Fibroblast of lung (primary cell): ENCODE measurements at regions not wholly inside any gene's neighbourhood (a gene's known extent, or its start where the extent isn't known, plus 50 kb on each side); places are given as distances from the start of the nearest gene placed in this dataset.

Experiments used
- DNase-seq, 2 donors: peaks; one replicate each; pipeline versions ENCODE4 v3.0.0 to v3.0.0-alpha.2; 2010; ENCODE audit warnings: low read depth in 2 of 2
- H2AFZ ChIP-seq: 2 replicates; pipeline ENCODE4 v1.5.1; 2012; ENCODE audit warnings: low read length, control low read depth, inconsistent platforms
- H3K27ac ChIP-seq: 2 replicates; pipeline ENCODE4 v1.5.1; 2011; ENCODE audit warnings: low read length, control low read depth; ENCODE audit not compliant: insufficient read depth
- H3K27me3 ChIP-seq: 2 replicates; pipeline ENCODE4 v1.5.1; 2011; ENCODE audit warnings: mild to moderate bottlenecking, low read length; ENCODE audit not compliant: control insufficient read depth, insufficient read depth
- H3K36me3 ChIP-seq: 2 replicates; pipeline ENCODE4 v1.5.1; 2011; ENCODE audit warnings: low read length; ENCODE audit not compliant: control insufficient read depth, insufficient read depth
- H3K4me1 ChIP-seq: 2 replicates; pipeline ENCODE4 v1.5.1; 2011; ENCODE audit warnings: low read length; ENCODE audit not compliant: control insufficient read depth, insufficient read depth; ENCODE audit errors: extremely low read depth
- H3K4me2 ChIP-seq: 2 replicates; pipeline ENCODE4 v1.5.1; 2011; ENCODE audit warnings: low read length, control low read depth; ENCODE audit not compliant: insufficient read depth; ENCODE audit errors: extremely low read depth
- H3K4me3 ChIP-seq, 4 experiments: fragments of 200-600 bp in 1 of 4; sonication (generic) in 1 of 4; replicated peaks in 1 of 4; 2 replicates each; pipeline ENCODE4 v1.5.1; 2011 to 2016; ENCODE audit warnings: low read length in 4 of 4, low read depth in 3 of 4, mild to moderate bottlenecking in 3 of 4, control low read depth in 2 of 4, inconsistent platforms in 1 of 4, mixed read lengths in 1 of 4; ENCODE audit not compliant: insufficient read depth in 1 of 4; ENCODE audit errors: control extremely low read depth in 1 of 4
- H3K79me2 ChIP-seq: 2 replicates; pipeline ENCODE4 v1.5.1; 2012; ENCODE audit warnings: mild to moderate bottlenecking, low read length, inconsistent platforms; ENCODE audit not compliant: control insufficient read depth, insufficient read depth
- H3K9ac ChIP-seq: 2 replicates; pipeline ENCODE4 v1.5.1; 2011; ENCODE audit warnings: mild to moderate bottlenecking, low read length, control low read depth; ENCODE audit not compliant: insufficient read depth
- H3K9me3 ChIP-seq: 2 replicates; pipeline ENCODE4 v1.5.1; 2012; ENCODE audit warnings: low read depth, low read length; ENCODE audit not compliant: control insufficient read depth, insufficient read depth
- H4K20me1 ChIP-seq: 2 replicates; pipeline ENCODE4 v1.5.1; 2011; ENCODE audit warnings: low read length; ENCODE audit not compliant: control insufficient read depth, insufficient read depth; ENCODE audit errors: extremely low read depth
- EZH2 ChIP-seq: IDR thresholded peaks from 2 replicates; pipeline ENCODE4 v1.5.1; 2012; ENCODE audit warnings: low read length, control low read depth, mild to moderate bottlenecking; ENCODE audit errors: missing control alignments
- TF ChIP-seq, protein P1 (sequence below), 2 donors: IDR thresholded peaks in 1 of 2; conservative IDR thresholded peaks in 1 of 2; 1 replicate in 1 of 2; 2 replicates in 1 of 2; pipeline ENCODE4 v1.5.1; 2011 to 2012; ENCODE audit warnings: low read length in 2 of 2, control low read depth in 1 of 2, inconsistent platforms in 1 of 2, low read depth in 1 of 2, mild to moderate bottlenecking in 1 of 2

DNA sequence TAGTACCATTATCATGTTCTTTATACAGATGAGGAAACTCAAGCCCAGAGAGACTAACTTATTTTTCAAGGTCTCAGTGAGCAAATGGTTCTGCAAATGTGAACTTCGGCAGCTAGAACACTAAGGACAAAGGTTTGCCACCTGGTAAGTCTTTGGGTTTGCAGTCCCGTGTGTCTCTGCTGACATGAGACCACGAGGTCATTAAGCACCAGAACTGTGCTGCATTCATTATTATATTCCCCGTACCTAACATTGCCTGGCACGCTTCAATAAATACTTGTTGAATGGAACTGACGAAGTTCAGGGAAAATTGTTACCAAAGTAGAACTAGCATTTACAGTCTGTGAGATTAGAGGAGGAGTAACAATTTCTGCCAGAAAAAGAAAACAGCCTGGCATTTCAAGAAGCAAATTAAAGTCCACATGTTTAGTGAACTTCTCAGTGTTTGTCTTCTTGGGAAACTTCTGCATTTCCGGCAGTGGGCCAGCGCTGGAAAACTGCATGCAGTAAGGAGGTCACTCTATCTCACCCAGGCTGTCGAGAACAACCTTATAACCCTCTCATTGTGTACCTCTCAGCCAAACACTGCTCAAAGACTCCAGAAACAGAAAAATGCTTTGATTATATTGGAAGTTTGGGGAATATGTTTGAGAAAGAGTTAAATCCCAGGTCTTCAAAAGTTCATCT is 67.4 kb upstream of the CPEB2 start:
- no peaks in the 10 kb centered on the region for H3K79me2 ChIP-seq
- no peak for TF ChIP-seq EZH2
- TF ChIP-seq, protein P1, sequence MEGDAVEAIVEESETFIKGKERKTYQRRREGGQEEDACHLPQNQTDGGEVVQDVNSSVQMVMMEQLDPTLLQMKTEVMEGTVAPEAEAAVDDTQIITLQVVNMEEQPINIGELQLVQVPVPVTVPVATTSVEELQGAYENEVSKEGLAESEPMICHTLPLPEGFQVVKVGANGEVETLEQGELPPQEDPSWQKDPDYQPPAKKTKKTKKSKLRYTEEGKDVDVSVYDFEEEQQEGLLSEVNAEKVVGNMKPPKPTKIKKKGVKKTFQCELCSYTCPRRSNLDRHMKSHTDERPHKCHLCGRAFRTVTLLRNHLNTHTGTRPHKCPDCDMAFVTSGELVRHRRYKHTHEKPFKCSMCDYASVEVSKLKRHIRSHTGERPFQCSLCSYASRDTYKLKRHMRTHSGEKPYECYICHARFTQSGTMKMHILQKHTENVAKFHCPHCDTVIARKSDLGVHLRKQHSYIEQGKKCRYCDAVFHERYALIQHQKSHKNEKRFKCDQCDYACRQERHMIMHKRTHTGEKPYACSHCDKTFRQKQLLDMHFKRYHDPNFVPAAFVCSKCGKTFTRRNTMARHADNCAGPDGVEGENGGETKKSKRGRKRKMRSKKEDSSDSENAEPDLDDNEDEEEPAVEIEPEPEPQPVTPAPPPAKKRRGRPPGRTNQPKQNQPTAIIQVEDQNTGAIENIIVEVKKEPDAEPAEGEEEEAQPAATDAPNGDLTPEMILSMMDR (conservative IDR thresholded peaks at IDR 0.05 in 1 of 2, IDR thresholded peaks at IDR 0.05 in 1 of 2; ENCODE audit: low read depth in 1 of 2, low read length in 2 of 2): no peak
- no peaks in the 10 kb centered on the region for H3K27me3 ChIP-seq
- no peak overlapping the region for H2AFZ ChIP-seq
- no peak for DNase-seq
- H3K9ac ChIP-seq: no peak overlapping the region
- H3K4me3 ChIP-seq: no peak overlapping the region
- no peaks in the 10 kb centered on the region for H3K9me3 ChIP-seq
- no peak overlapping the region for H3K27ac ChIP-seq
- H4K20me1 ChIP-seq: no peaks in the 10 kb centered on the region
- no peaks in the 10 kb centered on the region for H3K36me3 ChIP-seq
- no peaks in the 10 kb centered on the region for H3K4me1 ChIP-seq
- no peak overlapping the region for H3K4me2 ChIP-seq

DNA sequence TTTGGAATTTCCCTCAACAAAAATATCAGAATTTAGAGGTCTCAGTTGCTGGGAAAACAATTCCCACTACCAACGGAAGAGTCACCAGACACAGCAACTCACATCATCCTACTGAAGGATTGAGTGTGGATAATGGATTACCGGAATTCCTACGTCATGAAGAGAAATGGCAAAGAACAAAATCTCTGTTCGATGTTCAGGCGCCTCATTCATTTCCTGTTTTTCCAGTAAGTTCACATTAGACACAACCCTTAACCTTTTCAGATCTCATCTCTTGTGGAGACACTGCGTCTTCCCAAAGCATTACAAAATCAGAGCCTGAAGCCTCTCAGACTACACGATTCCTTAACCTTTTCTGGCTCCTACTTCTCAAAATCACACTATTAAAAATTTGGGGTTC is 58.5 kb upstream of the CPEB2 start:
- H3K36me3 ChIP-seq: no peaks in the 10 kb centered on the region
- no peak overlapping the region for H3K9ac ChIP-seq
- TF ChIP-seq, protein P1 (conservative IDR thresholded peaks at IDR 0.05 in 1 of 2, IDR thresholded peaks at IDR 0.05 in 1 of 2; ENCODE audit: low read depth in 1 of 2, low read length in 2 of 2): no peak
- TF ChIP-seq EZH2: no peak
- H3K9me3 ChIP-seq: no peaks in the 10 kb centered on the region
- no peaks in the 10 kb centered on the region for H3K27me3 ChIP-seq
- no peak overlapping the region for H3K4me2 ChIP-seq
- no peak overlapping the region for H3K27ac ChIP-seq
- H3K79me2 ChIP-seq: no peaks in the 10 kb centered on the region
- H3K4me1 ChIP-seq: no peaks in the 10 kb centered on the region
- no peak overlapping the region for H3K4me3 ChIP-seq
- DNase-seq: peak in 1 of 2 donors; percentile 5
- no peak overlapping the region for H2AFZ ChIP-seq
- no peaks in the 10 kb centered on the region for H4K20me1 ChIP-seq

DNA sequence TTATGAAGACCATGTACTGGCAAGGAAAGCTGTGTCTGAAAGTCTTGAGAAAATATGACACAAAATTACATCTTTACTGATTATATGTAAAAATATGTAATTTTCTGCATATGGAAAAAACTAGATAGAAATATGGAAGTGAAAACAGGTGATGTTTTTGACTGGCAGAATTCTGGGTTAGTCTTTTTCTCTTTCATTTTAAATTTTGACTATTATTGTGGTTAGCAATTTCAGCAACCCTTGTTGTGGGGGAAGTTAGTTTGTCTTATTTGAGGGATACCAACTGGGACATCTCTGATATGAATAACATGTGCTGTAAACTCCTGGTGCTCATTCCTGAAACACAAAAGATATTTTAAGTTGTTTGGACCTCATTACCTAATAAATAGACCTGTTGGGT is 49.9 kb upstream of the CPEB2 start:
- H3K4me3 ChIP-seq: no peak overlapping the region
- H3K27ac ChIP-seq: no peak overlapping the region
- no peak overlapping the region for H2AFZ ChIP-seq
- H3K36me3 ChIP-seq: no peaks in the 10 kb centered on the region
- no peaks in the 10 kb centered on the region for H3K79me2 ChIP-seq
- H4K20me1 ChIP-seq: no peaks in the 10 kb centered on the region
- H3K27me3 ChIP-seq: no peaks in the 10 kb centered on the region
- no peaks in the 10 kb centered on the region for H3K9me3 ChIP-seq
- DNase-seq: no peak
- no peak overlapping the region for H3K9ac ChIP-seq
- no peaks in the 10 kb centered on the region for H3K4me1 ChIP-seq
- no peak overlapping the region for H3K4me2 ChIP-seq
- TF ChIP-seq, protein P1 (conservative IDR thresholded peaks at IDR 0.05 in 1 of 2, IDR thresholded peaks at IDR 0.05 in 1 of 2; ENCODE audit: low read depth in 1 of 2, low read length in 2 of 2): no peak
- TF ChIP-seq EZH2: no peak
